Thyroid gland (tissue), 4 donors: ENCODE measurements at regions not wholly inside any gene's neighbourhood (a gene's known extent, or its start where the extent isn't known, plus 50 kb on each side); places are given as distances from the start of the nearest gene placed in this dataset.

Experiments
- POLR2A ChIP-seq, 2 donors: fragments of 450-650 bp; IDR thresholded peaks; one replicate each; pipeline ENCODE4 v1.6.1; 2017; ENCODE audit warnings: antibody characterized with exemption in 2 of 2, mild to moderate bottlenecking in 2 of 2, moderate library complexity in 1 of 2
- TF ChIP-seq, protein P1 (sequence below), 6 experiments: fragments of 200-600 bp in 3 of 6; fragments of 450-650 bp in 3 of 6; sonication (generic) in 3 of 6; IDR thresholded peaks; one replicate each; pipeline ENCODE4 v1.5.1; 2016 to 2019; ENCODE audit warnings: antibody characterized with exemption in 6 of 6, mild to moderate bottlenecking in 2 of 6, inconsistent platforms in 1 of 6, moderate library complexity in 1 of 6

DNA sequence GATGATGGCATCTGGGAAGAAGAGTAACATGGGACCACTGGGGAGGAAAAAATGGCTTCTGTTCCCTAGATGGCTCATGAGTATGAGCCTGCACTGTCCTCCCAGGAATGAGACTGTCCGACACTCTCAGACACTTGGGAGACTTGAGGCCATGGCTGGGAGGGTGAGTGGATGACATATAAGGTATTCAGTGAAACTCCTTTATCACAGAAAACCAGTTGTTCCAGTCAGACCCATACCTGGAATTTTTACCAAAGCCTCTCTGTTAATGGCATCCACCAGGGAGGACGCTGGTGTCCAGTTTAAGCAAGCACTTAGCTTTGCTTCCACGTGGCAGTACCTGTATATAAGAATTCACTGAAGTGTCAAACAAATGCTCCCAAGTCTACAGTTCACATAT, 116.7 kb upstream of the C10orf90 start:
- TF ChIP-seq, protein P1, sequence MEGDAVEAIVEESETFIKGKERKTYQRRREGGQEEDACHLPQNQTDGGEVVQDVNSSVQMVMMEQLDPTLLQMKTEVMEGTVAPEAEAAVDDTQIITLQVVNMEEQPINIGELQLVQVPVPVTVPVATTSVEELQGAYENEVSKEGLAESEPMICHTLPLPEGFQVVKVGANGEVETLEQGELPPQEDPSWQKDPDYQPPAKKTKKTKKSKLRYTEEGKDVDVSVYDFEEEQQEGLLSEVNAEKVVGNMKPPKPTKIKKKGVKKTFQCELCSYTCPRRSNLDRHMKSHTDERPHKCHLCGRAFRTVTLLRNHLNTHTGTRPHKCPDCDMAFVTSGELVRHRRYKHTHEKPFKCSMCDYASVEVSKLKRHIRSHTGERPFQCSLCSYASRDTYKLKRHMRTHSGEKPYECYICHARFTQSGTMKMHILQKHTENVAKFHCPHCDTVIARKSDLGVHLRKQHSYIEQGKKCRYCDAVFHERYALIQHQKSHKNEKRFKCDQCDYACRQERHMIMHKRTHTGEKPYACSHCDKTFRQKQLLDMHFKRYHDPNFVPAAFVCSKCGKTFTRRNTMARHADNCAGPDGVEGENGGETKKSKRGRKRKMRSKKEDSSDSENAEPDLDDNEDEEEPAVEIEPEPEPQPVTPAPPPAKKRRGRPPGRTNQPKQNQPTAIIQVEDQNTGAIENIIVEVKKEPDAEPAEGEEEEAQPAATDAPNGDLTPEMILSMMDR (IDR thresholded peaks at IDR 0.05), result no peak
- TF ChIP-seq POLR2A (IDR thresholded peaks at IDR 0.05), result no peak
